Left lung (tissue), 4 donors: ENCODE measurements at regions not wholly inside any gene's neighbourhood (a gene's known extent, or its start where the extent isn't known, plus 50 kb on each side); places are given as distances from the start of the nearest gene placed in this dataset.

ENCODE experiments used
- ATAC-seq: fragments of 200-7000 bp; cut with Tn5 transposase; one replicate; pipeline ENCODE4 v1.9.1; 2020; ENCODE audit warnings: moderate library complexity
- DNase-seq, 4 donors: peaks; one replicate each; pipeline ENCODE4 v3.0.0-alpha.2; 2013 to 2020
- H3K27ac ChIP-seq, 2 donors: fragments of 200-600 bp; sonication (generic) in 1 of 2; one replicate each; pipeline versions ENCODE4 v1.5.0 to v1.8.0; 2020 to 2021
- H3K27me3 ChIP-seq, 2 donors: fragments of 200-600 bp; sonication (generic) in 1 of 2; one replicate each; pipeline versions ENCODE4 v1.5.0 to v1.8.0; 2020 to 2021
- H3K36me3 ChIP-seq, 2 donors: fragments of 200-600 bp; sonication (generic) in 1 of 2; one replicate each; pipeline versions ENCODE4 v1.5.0 to v1.8.0; 2020 to 2021
- H3K4me1 ChIP-seq, 2 donors: fragments of 200-600 bp; one replicate each; pipeline ENCODE4 v1.8.0; 2021
- H3K4me3 ChIP-seq, 2 donors: fragments of 200-600 bp; sonication (generic) in 1 of 2; one replicate each; pipeline versions ENCODE4 v1.5.0 to v1.8.0; 2020 to 2021; ENCODE audit warnings: mild to moderate bottlenecking in 1 of 2
- H3K9me3 ChIP-seq, 2 donors: fragments of 200-600 bp; sonication (generic) in 1 of 2; one replicate each; pipeline versions ENCODE4 v1.5.0 to v1.8.0; 2020 to 2021
- intact Hi-C, 2 donors: fragments of 100-400 bp; cut with DNase I; formaldehyde crosslinking; loops; one replicate each; pipeline versions ENCODE4 v1.11.2 to v1.14.2; 2022
- TF ChIP-seq, protein P1 (sequence below), 2 donors: fragments of 200-600 bp; sonication (generic) in 1 of 2; IDR thresholded peaks; one replicate each; pipeline versions ENCODE4 v1.5.0 to v1.8.0; 2021; ENCODE audit warnings: antibody characterized with exemption in 2 of 2
- donor health status: DM: no; HTN: yes; CAD: no.
- donor health status: DM: no; HTN: no; CAD: no.

DNA sequence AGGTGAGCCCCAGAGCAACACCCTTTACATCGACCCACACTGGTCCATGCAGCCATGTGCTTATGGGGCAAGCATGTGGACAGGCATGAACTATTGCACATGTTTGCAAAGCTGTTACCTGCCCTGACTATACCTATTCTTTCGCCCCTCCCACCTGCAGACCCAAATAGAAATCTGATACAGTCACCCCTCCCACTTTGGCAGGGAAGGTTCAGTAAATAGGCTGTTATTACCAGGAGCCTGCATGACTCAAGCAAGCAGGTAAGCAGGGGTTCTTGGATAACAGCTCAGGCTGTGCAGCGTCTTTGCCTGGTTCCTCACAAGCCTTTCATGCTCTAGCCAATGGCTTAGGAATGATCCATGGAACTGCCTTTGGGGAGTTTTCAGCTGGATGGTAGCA, 122.7 kb upstream of the DIPK2B start:
- Histone ChIP-seq H3K9me3 (no peaks in the 10 kb centered on the region), H3K27me3 (no peaks in the 10 kb centered on the region), H3K4me1 (no peaks in the 10 kb centered on the region), H3K4me3 (no peak overlapping the region), H3K36me3 (no peaks in the 10 kb centered on the region), H3K27ac (no peak overlapping the region)
- ATAC-seq: no peak
- intact Hi-C loops: no loop called here
- no peak for DNase-seq
- TF ChIP-seq, protein P1, sequence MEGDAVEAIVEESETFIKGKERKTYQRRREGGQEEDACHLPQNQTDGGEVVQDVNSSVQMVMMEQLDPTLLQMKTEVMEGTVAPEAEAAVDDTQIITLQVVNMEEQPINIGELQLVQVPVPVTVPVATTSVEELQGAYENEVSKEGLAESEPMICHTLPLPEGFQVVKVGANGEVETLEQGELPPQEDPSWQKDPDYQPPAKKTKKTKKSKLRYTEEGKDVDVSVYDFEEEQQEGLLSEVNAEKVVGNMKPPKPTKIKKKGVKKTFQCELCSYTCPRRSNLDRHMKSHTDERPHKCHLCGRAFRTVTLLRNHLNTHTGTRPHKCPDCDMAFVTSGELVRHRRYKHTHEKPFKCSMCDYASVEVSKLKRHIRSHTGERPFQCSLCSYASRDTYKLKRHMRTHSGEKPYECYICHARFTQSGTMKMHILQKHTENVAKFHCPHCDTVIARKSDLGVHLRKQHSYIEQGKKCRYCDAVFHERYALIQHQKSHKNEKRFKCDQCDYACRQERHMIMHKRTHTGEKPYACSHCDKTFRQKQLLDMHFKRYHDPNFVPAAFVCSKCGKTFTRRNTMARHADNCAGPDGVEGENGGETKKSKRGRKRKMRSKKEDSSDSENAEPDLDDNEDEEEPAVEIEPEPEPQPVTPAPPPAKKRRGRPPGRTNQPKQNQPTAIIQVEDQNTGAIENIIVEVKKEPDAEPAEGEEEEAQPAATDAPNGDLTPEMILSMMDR (IDR thresholded peaks at IDR 0.05): no peak

DNA sequence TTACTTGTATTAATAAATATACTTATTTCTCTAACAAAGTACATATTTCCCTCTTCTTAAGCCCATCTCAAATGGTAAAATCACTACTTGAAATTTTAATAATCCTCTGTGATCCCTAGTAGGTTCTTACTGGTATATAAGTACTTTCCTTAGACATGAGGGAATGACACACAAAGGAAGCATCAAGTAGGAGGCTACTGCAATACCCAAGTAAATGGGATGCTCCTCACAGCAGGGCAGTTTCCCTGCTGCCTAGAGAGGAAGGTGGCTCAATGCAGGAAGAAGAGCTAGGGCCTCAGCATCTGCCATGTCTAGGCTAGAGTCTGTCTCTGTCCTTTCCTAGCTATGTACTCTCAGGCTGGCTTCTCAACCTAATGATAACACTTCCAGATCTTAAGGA, 122.1 kb upstream of the DIPK2B start:
- Histone ChIP-seq H3K36me3 (no peaks in the 10 kb centered on the region), H3K27me3 (no peaks in the 10 kb centered on the region), H3K27ac (no peak overlapping the region), H3K9me3 (no peaks in the 10 kb centered on the region), H3K4me3 (no peak overlapping the region), H3K4me1 (no peaks in the 10 kb centered on the region)
- DNase-seq (no peak), ATAC-seq (peak; percentile 36)
- TF ChIP-seq, protein P1 (IDR thresholded peaks at IDR 0.05): no peak
- intact Hi-C loops: no loop called here

DNA sequence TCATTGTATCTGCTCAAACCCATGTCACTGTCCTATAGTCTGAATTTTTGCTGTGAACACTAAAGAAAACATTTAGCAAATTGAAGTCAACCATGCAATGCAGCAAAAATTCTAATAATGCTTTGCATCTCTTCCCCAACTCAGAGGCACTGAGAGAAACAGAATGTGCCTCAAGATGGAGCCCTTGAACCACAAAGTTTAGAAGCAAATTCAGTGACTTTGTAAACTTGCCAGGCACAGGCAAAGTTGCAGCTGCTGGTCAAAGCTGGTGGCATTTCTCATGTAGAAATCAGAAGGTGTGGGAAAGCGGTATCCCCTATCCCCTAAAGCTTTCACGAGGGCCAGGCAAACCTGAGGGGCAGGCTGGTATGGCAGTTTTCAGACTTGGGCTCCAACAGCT, 121.7 kb upstream of the DIPK2B start:
- Histone ChIP-seq H3K27ac (no peak overlapping the region), H3K27me3 (no peaks in the 10 kb centered on the region), H3K4me1 (no peaks in the 10 kb centered on the region), H3K9me3 (no peaks in the 10 kb centered on the region), H3K36me3 (no peaks in the 10 kb centered on the region), H3K4me3 (no peak overlapping the region)
- peak; percentile 84 for ATAC-seq
- TF ChIP-seq, protein P1 (IDR thresholded peaks at IDR 0.05): peak; percentile 21 to 22
- DNase-seq: peak in 2 of 4 donors; percentile 47 to 71
- intact Hi-C loops: no loop called here

DNA sequence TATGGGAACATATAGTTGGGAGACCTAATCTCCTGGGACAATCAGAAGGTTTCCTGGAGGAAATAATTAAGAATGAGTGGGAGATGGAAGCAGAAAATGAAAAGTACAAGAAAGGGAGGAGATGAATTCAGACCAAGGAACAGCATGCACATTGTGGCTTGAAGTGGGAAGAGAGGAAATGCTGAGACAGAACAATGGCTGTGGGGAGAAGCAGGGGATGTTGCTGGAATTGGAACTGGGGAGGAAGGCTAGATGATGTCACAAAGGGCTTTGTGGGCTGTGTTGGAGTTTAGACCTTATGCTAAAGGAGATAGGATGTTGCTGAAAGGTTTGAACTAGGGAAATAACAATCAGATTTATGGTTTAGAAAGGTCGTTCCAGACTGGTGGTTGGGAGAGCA, 119.5 kb upstream of the DIPK2B start:
- H3K4me1 ChIP-seq: no peaks in the 10 kb centered on the region
- DNase-seq (no peak), ATAC-seq (no peak)
- TF ChIP-seq, protein P1 (IDR thresholded peaks at IDR 0.05): no peak
- no peaks in the 10 kb centered on the region for H3K27me3 ChIP-seq
- intact Hi-C loops: no loop called here
- no peaks in the 10 kb centered on the region for H3K9me3 ChIP-seq
- H3K4me3 ChIP-seq: no peak overlapping the region
- H3K27ac ChIP-seq: no peak overlapping the region
- no peaks in the 10 kb centered on the region for H3K36me3 ChIP-seq

DNA sequence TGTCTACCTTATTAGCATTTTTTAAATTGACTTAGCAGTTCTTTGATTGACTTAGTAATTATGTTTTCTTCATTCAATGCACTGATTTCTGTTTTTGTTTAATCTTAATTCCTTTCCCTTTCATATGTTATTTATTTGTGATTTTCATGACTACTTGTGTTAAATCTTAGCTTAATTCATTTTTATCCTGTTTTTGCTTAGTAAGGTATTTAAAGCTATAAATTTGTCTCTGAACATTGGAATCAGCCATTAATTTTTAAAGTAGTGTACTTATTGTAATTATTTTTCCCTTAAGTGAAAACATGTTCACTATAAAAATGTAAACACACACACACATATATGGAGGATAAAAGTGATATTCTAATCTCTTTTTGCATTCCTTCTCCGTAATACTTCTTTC, 109.1 kb upstream of the DIPK2B start:
- H3K27ac ChIP-seq: no peak overlapping the region
- ATAC-seq (no peak), DNase-seq (no peak)
- TF ChIP-seq, protein P1 (IDR thresholded peaks at IDR 0.05): no peak
- intact Hi-C loops: no loop called here
- no peaks in the 10 kb centered on the region for H3K36me3 ChIP-seq
- H3K9me3 ChIP-seq: no peaks in the 10 kb centered on the region
- no peaks in the 10 kb centered on the region for H3K4me1 ChIP-seq
- H3K27me3 ChIP-seq: peaks cover 0 to 3% of the 10 kb centered on the region in 2 donors
- no peak overlapping the region for H3K4me3 ChIP-seq
